Upper lobe of left lung (tissue), 6 donors: ENCODE measurements at regions not wholly inside any gene's neighbourhood (a gene's known extent, or its start where the extent isn't known, plus 50 kb on each side); places are given as distances from the start of the nearest gene placed in this dataset.

Source experiments
- ATAC-seq, 2 donors: fragments of 200-7000 bp; cut with Tn5 transposase; one replicate each; pipeline ENCODE4 v1.9.1; 2022; ENCODE audit warnings: mild to moderate bottlenecking in 2 of 2, moderate library complexity in 2 of 2; ENCODE audit not compliant: low FRiP score in 2 of 2
- DNase-seq, 2 donors: peaks; one replicate each; pipeline ENCODE4 v3.0.0-alpha.2; 2019 to 2020
- H3K27ac ChIP-seq, 4 donors: fragments of 200-600 bp; sonication (generic); one replicate each; pipeline ENCODE4 v1.5.1; 2016 to 2019
- H3K27me3 ChIP-seq, 4 donors: fragments of 200-600 bp; sonication (generic); one replicate each; pipeline ENCODE4 v1.5.1; 2017 to 2019
- H3K36me3 ChIP-seq, 4 donors: fragments of 200-600 bp; sonication (generic); one replicate each; pipeline ENCODE4 v1.5.1; 2016 to 2019
- H3K4me1 ChIP-seq, 4 donors: fragments of 200-600 bp; sonication (generic); one replicate each; pipeline ENCODE4 v1.5.1; 2018 to 2019
- H3K4me3 ChIP-seq, 4 donors: fragments of 200-600 bp; sonication (generic); one replicate each; pipeline ENCODE4 v1.5.1; 2017 to 2019; ENCODE audit warnings: mild to moderate bottlenecking in 2 of 4, moderate library complexity in 1 of 4
- H3K9me3 ChIP-seq, 4 donors: fragments of 200-600 bp; sonication (generic); one replicate each; pipeline ENCODE4 v1.5.1; 2018 to 2019
- EP300 ChIP-seq, 4 donors: sonication (generic); formaldehyde crosslinking; IDR thresholded peaks; one replicate each; pipeline ENCODE4 v1.5.1; 2017; ENCODE audit warnings: antibody characterized with exemption in 4 of 4, control low read depth in 2 of 4
- POLR2A ChIP-seq, 4 donors: fragments of 450-650 bp; IDR thresholded peaks; one replicate each; pipeline ENCODE4 v1.5.1; 2016 to 2017; ENCODE audit warnings: antibody characterized with exemption in 4 of 4, mild to moderate bottlenecking in 2 of 4
- POLR2AphosphoS5 ChIP-seq, 2 donors: sonication (generic); formaldehyde crosslinking; IDR thresholded peaks; one replicate each; pipeline ENCODE4 v1.5.1; 2017; ENCODE audit warnings: antibody characterized with exemption in 2 of 2
- WGBS, 2 donors: methylation state at CpG; one replicate each; pipeline ENCODE4 v1.1.5; 2017 to 2018; 5-methylcytosine and 5-hydroxymethylcytosine counted together
- TF ChIP-seq, protein P1 (sequence below), 6 experiments: fragments of 450-650 bp in 4 of 6; fragments of 200-600 bp in 2 of 6; sonication (generic) in 2 of 6; IDR thresholded peaks; one replicate each; pipeline ENCODE4 v1.5.1; 2016 to 2019; ENCODE audit warnings: antibody characterized with exemption in 6 of 6
- donor health status: DM: no; HTN: no; CAD: no; lungs with moderate emphysema.
- donor health status: DM: no; HTN: yes; CAD: no; lungs with severe emphysema.

DNA sequence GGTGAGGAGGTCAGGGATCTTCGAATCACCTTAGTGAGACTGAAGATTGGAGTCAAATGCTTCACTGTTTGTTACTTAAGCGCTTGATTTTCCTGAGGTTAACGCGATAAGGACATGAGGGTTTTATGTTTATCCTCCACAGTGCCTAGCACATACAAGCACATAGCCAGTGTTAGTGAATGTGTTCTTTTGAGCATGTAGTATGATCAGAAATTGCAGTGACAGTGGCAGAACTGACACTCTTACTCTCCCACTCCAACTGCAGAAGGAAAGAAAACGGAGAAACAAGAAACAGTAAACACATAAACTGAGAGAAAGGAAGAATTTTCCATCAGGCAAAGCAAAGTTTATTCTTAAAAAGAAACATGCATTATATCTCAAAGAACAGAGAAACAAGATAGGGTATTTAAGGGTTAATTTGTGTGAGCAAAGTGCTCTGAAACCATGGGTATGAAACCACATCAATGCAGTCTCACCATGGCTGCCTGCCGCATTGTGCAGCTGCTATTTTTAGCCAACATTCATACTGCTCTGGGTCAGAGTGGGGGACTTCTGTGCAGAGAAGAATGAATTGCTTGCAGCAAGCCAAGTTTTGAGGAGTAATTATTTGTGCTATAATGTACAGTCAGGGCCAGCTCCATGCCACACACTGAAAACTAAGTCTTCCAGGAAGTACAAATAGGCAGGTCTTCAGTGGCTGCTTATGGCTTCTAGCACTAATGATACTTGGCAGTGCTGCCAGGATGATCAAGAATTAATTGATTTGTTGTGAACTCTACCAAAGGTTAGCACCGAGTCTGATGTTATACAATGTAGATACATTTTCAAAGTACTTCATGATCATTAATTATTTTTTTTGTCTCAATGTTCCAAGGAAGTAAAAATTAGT is 152.0 kb downstream of the MACC1 start:
- ATAC-seq (peak in 1 of 2 donors; percentile 30), DNase-seq (no peak)
- H3K27me3 ChIP-seq, result no peaks in the 10 kb centered on the region
- no peaks in the 10 kb centered on the region for H3K4me1 ChIP-seq
- peaks cover 0 to 3% (median 0%) of the 10 kb centered on the region in 4 donors for H3K9me3 ChIP-seq
- WGBS, 2 donors, result 53 to 61% methylated on average over 7 of the region's 7 CpGs
- H3K36me3 ChIP-seq, result no peaks in the 10 kb centered on the region
- H3K4me3 ChIP-seq, result no peak overlapping the region
- TF ChIP-seq, protein P1, sequence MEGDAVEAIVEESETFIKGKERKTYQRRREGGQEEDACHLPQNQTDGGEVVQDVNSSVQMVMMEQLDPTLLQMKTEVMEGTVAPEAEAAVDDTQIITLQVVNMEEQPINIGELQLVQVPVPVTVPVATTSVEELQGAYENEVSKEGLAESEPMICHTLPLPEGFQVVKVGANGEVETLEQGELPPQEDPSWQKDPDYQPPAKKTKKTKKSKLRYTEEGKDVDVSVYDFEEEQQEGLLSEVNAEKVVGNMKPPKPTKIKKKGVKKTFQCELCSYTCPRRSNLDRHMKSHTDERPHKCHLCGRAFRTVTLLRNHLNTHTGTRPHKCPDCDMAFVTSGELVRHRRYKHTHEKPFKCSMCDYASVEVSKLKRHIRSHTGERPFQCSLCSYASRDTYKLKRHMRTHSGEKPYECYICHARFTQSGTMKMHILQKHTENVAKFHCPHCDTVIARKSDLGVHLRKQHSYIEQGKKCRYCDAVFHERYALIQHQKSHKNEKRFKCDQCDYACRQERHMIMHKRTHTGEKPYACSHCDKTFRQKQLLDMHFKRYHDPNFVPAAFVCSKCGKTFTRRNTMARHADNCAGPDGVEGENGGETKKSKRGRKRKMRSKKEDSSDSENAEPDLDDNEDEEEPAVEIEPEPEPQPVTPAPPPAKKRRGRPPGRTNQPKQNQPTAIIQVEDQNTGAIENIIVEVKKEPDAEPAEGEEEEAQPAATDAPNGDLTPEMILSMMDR (IDR thresholded peaks at IDR 0.05), result no peak
- TF ChIP-seq POLR2AphosphoS5 (IDR thresholded peaks at IDR 0.05), result no peak
- no peak for TF ChIP-seq EP300 (IDR thresholded peaks at IDR 0.05)
- no peak for TF ChIP-seq POLR2A (IDR thresholded peaks at IDR 0.05)
- no peak overlapping the region for H3K27ac ChIP-seq

DNA sequence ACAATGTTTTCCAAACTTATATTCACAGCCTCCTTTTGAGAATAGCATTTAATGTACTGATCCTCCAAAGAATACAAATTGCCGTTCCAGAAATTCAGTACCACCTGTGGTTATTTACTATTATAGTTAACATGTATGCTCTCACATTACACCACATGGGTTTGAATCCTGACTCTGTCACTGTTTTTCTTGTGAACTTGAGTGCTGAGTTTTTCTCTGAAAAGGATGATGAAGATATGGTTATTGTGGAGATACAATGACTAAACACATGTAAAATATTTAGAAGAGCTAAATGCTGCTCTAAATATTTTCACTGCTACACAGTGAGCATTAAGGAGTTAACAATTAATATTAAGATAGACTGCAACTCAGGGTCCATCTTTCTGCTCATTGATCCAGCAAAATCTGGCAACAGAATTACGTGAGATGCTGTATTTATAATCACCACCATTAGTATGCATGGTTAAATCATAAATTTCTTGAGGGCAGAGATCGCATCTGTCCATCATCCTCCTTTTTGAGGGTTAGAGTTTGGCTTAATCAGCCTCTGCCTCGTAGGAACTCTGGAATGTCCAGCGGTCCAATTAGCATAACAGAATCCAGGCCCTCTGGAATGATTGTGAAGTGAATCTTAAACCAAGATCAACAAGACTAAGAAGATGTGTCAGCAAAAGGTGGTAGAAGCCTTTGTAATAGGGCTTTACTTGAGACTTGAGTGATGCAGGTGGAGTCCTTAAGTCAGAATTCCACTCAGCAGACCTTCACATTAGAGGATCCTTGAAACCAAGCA is 152.8 kb downstream of the MACC1 start:
- TF ChIP-seq, protein P1 (IDR thresholded peaks at IDR 0.05), result no peak
- no peak for TF ChIP-seq EP300 (IDR thresholded peaks at IDR 0.05)
- no peak for TF ChIP-seq POLR2A (IDR thresholded peaks at IDR 0.05)

DNA sequence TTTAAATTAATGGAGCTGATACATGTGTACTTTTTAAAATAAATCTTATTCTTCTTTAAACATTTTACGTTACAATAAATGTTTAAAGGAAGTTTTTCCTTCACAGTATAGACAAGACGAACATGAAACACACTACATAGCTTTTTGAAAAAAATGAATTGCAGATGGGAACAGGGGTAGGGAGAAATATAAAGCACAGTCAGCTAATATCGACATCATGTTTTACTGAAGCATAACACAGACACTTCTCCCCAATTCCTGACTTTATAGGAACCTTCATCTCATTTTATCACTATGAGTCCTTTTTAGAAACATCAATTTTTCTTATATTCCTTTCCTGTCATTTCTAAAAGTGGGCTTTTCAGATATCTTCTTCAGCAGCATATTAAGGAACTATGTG is 153.5 kb downstream of the MACC1 start:
- H3K9me3 ChIP-seq, result peaks cover 0 to 3% (median 0%) of the 10 kb centered on the region in 4 donors
- H3K27ac ChIP-seq, result no peak overlapping the region
- H3K27me3 ChIP-seq, result no peaks in the 10 kb centered on the region
- 52 to 83% methylated on average over 3 of the region's 3 CpGs for WGBS, 2 donors
- no peaks in the 10 kb centered on the region for H3K36me3 ChIP-seq
- no peak for ATAC-seq
- DNase-seq, result no peak
- TF ChIP-seq POLR2A (IDR thresholded peaks at IDR 0.05) (no peak), EP300 (IDR thresholded peaks at IDR 0.05) (no peak), POLR2AphosphoS5 (IDR thresholded peaks at IDR 0.05) (no peak)
- TF ChIP-seq, protein P1 (IDR thresholded peaks at IDR 0.05), result no peak
- H3K4me3 ChIP-seq, result no peak overlapping the region
- H3K4me1 ChIP-seq, result no peaks in the 10 kb centered on the region

More for the DNA sequence above, 152.8 kb downstream of the MACC1 start:
- H3K27me3 ChIP-seq, result no peaks in the 10 kb centered on the region
- DNase-seq (no peak), ATAC-seq (no peak)
- H3K27ac ChIP-seq, result no peak overlapping the region
- H3K36me3 ChIP-seq, result no peaks in the 10 kb centered on the region
- no peaks in the 10 kb centered on the region for H3K4me1 ChIP-seq
- H3K4me3 ChIP-seq, result no peak overlapping the region
- H3K9me3 ChIP-seq, result peaks cover 0 to 3% (median 0%) of the 10 kb centered on the region in 4 donors
- 70 to 80% methylated on average over 5 of the region's 5 CpGs for WGBS, 2 donors

DNA sequence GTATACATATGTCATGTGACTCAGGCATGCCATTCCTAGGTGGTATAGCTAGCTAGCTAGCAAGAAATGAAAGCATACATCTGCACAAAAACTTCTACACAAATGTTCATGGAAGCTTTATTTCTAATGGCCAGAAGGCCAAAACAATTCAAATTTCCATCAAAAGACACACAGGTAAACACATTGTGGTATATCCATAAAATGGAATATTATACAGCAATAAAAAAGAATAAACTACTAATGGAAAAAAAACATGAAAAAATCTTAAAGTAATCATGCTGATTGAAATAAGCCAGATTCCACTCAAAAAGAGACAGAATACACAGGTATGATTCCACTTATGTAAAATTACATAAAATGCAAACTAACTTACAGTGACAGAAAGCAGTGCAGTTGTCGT is 154.3 kb downstream of the MACC1 start:
- Histone ChIP-seq H3K36me3 (no peaks in the 10 kb centered on the region), H3K4me3 (no peak overlapping the region), H3K4me1 (no peaks in the 10 kb centered on the region), H3K27ac (no peak overlapping the region), H3K9me3 (peaks cover 0 to under 1% (median 0%) of the 10 kb centered on the region in 4 donors), H3K27me3 (no peaks in the 10 kb centered on the region)
- DNase-seq (no peak), ATAC-seq (no peak)
- 91% methylated on average over 1 of the region's 1 CpG for WGBS, 2 donors
- no peak for TF ChIP-seq POLR2AphosphoS5 (IDR thresholded peaks at IDR 0.05)
- no peak for TF ChIP-seq POLR2A (IDR thresholded peaks at IDR 0.05)
- TF ChIP-seq, protein P1 (IDR thresholded peaks at IDR 0.05), result no peak
- no peak for TF ChIP-seq EP300 (IDR thresholded peaks at IDR 0.05)
